ENCODE measurements at regions not wholly inside any gene's neighbourhood (a gene's known extent, or its start where the extent isn't known, plus 50 kb on each side); places are given as distances from the start of the nearest gene placed in this dataset.

- TF ChIP-seq REST (IDR thresholded peaks at IDR 0.05; ENCODE audit: low read depth) (no peak), EZH2phosphoT487 (IDR thresholded peaks at IDR 0.05; ENCODE audit: borderline replicate concordance) (no peak), CTCF (IDR thresholded peaks at IDR 0.05 in 2 of 3, conservative IDR thresholded peaks at IDR 0.05 in 1 of 3; ENCODE audit: borderline replicate concordance in 1 of 3, insufficient read depth in 1 of 3, low read depth in 2 of 3, low read length in 2 of 3) (no peak), RAD21 (IDR thresholded peaks at IDR 0.05; ENCODE audit: low read depth) (no peak), POLR2AphosphoS5 (IDR thresholded peaks at IDR 0.05; ENCODE audit: low read depth, low read length) (no peak), SIN3A (IDR thresholded peaks at IDR 0.05; ENCODE audit: low read depth) (no peak), POLR2A (IDR thresholded peaks at IDR 0.05; ENCODE audit: borderline replicate concordance, extremely low read depth, insufficient read depth, insufficient read length) (no peak), ZFX (IDR thresholded peaks at IDR 0.05) (no peak), ZBTB33 (IDR thresholded peaks at IDR 0.05; ENCODE audit: extremely low read depth, insufficient replicate concordance, low read length) (no peak), EZH2 (IDR thresholded peaks at IDR 0.05) (no peak), MAX (IDR thresholded peaks at IDR 0.05) (no peak), TCF7L2 (IDR thresholded peaks at IDR 0.05; ENCODE audit: borderline replicate concordance, extremely low read depth, insufficient read depth, insufficient read length) (no peak), CEBPB (IDR thresholded peaks at IDR 0.05; ENCODE audit: low read depth) (no peak)
Observed at GRCh38 chr12:24696800-24697199, 252.1 kb downstream of the BCAT1 start.

Measured in HCT116 (cell line).